ENCODE measurements at regions not wholly inside any gene's neighbourhood (a gene's known extent, or its start where the extent isn't known, plus 50 kb on each side); places are given as distances from the start of the nearest gene placed in this dataset.

DNA sequence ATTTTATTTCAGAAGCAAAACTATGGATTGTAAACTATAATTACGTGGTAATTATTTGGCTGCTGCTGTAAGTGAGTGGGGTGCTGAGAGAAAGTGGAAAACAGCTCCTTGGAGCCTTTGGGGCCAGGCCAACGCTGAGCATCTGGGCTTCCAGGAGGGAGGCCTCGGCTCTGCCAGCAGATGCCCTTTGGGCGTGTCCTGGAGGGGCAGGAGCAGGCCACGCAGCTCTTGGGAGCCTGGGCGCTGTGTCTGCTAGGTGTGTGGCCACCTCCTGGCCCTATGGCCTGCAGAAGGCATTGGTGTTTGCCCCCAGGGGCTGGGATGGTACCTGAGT, 423.3 kb downstream of the GLRX3 start:
- TF ChIP-seq CTCF (IDR thresholded peaks at IDR 0.05) (no peak), POLR2AphosphoS5 (IDR thresholded peaks at IDR 0.05) (no peak), POLR2A (IDR thresholded peaks at IDR 0.05) (no peak), EP300 (IDR thresholded peaks at IDR 0.05) (no peak)
